C4-2B (cell line): ENCODE measurements at regions not wholly inside any gene's neighbourhood (a gene's known extent, or its start where the extent isn't known, plus 50 kb on each side); places are given as distances from the start of the nearest gene placed in this dataset.

ENCODE experiments used
- ZFX ChIP-seq: fragments of 450-650 bp; IDR thresholded peaks from 2 replicates; pipeline ENCODE4 v1.6.1; 2017
- TF ChIP-seq, protein P1 (sequence below): fragments of 450-650 bp; conservative IDR thresholded peaks from 2 replicates; pipeline ENCODE4 v1.5.1; 2017; ENCODE audit warnings: mild to moderate bottlenecking

DNA sequence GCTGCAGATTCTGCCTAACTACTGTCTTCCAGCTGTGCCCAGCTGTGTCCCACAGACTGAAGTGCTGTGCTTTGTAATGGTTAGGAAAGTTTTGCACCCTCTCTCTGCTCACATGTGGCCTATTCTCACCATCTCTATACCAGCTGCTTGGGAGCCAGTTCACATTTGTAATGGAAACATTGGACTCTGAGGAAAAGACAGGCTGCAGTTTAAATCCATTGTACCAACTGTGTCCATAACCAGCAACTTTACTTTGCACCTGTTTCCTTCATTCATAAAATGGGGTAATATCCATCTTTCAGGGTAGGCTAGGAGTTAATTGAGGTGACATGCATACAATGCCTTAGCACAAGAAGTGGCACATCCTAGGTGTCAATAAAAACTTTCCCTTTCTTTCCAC, 344.0 kb downstream of the TNS1 start:
- TF ChIP-seq, protein P1, sequence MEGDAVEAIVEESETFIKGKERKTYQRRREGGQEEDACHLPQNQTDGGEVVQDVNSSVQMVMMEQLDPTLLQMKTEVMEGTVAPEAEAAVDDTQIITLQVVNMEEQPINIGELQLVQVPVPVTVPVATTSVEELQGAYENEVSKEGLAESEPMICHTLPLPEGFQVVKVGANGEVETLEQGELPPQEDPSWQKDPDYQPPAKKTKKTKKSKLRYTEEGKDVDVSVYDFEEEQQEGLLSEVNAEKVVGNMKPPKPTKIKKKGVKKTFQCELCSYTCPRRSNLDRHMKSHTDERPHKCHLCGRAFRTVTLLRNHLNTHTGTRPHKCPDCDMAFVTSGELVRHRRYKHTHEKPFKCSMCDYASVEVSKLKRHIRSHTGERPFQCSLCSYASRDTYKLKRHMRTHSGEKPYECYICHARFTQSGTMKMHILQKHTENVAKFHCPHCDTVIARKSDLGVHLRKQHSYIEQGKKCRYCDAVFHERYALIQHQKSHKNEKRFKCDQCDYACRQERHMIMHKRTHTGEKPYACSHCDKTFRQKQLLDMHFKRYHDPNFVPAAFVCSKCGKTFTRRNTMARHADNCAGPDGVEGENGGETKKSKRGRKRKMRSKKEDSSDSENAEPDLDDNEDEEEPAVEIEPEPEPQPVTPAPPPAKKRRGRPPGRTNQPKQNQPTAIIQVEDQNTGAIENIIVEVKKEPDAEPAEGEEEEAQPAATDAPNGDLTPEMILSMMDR: no peak
- TF ChIP-seq ZFX: no peak
